Chondrocyte (in vitro differentiated cells): ENCODE measurements at regions not wholly inside any gene's neighbourhood (a gene's known extent, or its start where the extent isn't known, plus 50 kb on each side); places are given as distances from the start of the nearest gene placed in this dataset.

Source experiments
- DNase-seq: peaks from one replicate; pipeline ENCODE4 v3.0.0; 2021; ENCODE audit warnings: mixed read lengths, low spot score
- H3K27ac Mint-ChIP-seq: one replicate; pipeline ENCODE4 v1.8.0; 2021; ENCODE audit warnings: mild to moderate bottlenecking, moderate library complexity, mixed read lengths; ENCODE audit not compliant: unreplicated experiment
- H3K27me3 Mint-ChIP-seq: 2 replicates; pipeline ENCODE4 v1.8.0; 2021; ENCODE audit warnings: low read depth, mixed read lengths
- H3K36me3 Mint-ChIP-seq: 2 replicates; pipeline ENCODE4 v1.8.0; 2021; ENCODE audit warnings: low read depth, mixed read lengths
- H3K4me1 Mint-ChIP-seq: 2 replicates; pipeline ENCODE4 v1.8.0; 2021; ENCODE audit warnings: low read depth, mild to moderate bottlenecking, mixed read lengths
- H3K4me3 Mint-ChIP-seq: one replicate; pipeline ENCODE4 v1.8.0; 2021; ENCODE audit warnings: mild to moderate bottlenecking, moderate library complexity, mixed read lengths; ENCODE audit not compliant: unreplicated experiment
- H3K9me3 Mint-ChIP-seq: 2 replicates; pipeline ENCODE4 v1.8.0; 2021; ENCODE audit warnings: low read depth, mixed read lengths
- CTCF ChIP-seq: fragments of 200-600 bp; sonication (generic); IDR thresholded peaks from 2 replicates; pipeline ENCODE4 v1.5.0; 2021; ENCODE audit warnings: antibody characterized with exemption, mild to moderate bottlenecking, moderate library complexity

DNA sequence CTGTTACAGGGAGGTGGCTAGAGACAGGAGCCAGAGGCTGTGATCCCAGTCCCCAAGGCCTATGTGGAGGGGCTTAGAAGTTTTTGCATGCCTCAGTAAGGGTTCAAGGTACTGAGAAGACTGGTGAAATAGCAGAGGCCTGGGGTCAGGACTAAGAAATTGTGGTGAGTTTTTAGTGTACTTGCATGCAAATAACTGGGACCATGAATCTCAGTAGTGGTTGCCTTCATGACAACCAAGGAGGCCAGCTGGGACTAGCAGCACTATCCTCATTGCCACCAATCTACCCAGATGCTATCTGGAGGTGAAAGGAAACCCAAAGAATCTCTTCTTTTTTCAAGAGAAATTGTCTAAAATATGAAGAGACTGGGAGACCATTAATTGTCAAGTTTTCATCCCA, 395.1 kb downstream of the CETN3 start:
- no peaks in the 10 kb centered on the region for H3K9me3 Mint-ChIP-seq
- H3K27ac Mint-ChIP-seq, result peak overlapping the region; percentile 38
- DNase-seq, result no peak
- H3K4me1 Mint-ChIP-seq, result peaks cover 49% of the 10 kb centered on the region
- no peaks in the 10 kb centered on the region for H3K36me3 Mint-ChIP-seq
- H3K27me3 Mint-ChIP-seq, result no peaks in the 10 kb centered on the region
- H3K4me3 Mint-ChIP-seq, result no peak overlapping the region
- no peak for TF ChIP-seq CTCF

GRCh38 chr5:90000351-90000750, 409.2 kb downstream of the CETN3 start:
- Mint-ChIP-seq H3K36me3 (peaks cover 3% of the 10 kb centered on the region), H3K27me3 (no peaks in the 10 kb centered on the region), H3K27ac (no peak overlapping the region), H3K4me3 (no peak overlapping the region), H3K4me1 (peaks cover 7% of the 10 kb centered on the region), H3K9me3 (peaks cover 29% of the 10 kb centered on the region)
- no peak for TF ChIP-seq CTCF
- no peak for DNase-seq

- Mint-ChIP-seq H3K27ac (no peak overlapping the region), H3K36me3 (peaks cover 3% of the 10 kb centered on the region), H3K4me3 (no peak overlapping the region), H3K9me3 (peaks cover 19% of the 10 kb centered on the region), H3K4me1 (peaks cover 15% of the 10 kb centered on the region), H3K27me3 (no peaks in the 10 kb centered on the region)
- DNase-seq, result no peak
- no peak for TF ChIP-seq CTCF
Observed at GRCh38 chr5:89998519-89999305, 410.8 kb downstream of the CETN3 start.

DNA sequence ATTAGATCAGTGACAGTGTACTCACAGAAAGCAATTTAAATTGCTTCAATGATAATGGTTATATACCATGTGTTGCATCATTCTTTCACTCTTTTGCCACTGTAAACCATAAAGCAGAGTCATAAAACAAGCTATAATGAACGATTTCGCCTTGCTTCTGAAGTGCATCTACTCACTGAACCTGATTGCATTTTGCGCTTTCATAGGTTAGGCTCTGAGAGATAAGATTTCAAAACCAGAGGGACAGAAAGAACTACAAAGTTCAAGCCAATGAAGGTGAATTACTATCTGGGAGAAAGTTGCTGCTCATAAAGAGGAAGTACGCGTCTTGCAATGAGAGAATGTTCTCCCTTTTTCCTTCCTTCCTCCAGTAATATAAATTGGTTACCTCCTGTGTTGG, 412.7 kb downstream of the CETN3 start:
- Mint-ChIP-seq H3K4me3 (no peak overlapping the region), H3K36me3 (peaks cover 3% of the 10 kb centered on the region), H3K9me3 (peaks cover 7% of the 10 kb centered on the region), H3K27me3 (no peaks in the 10 kb centered on the region), H3K27ac (no peak overlapping the region), H3K4me1 (peaks cover 15% of the 10 kb centered on the region)
- no peak for TF ChIP-seq CTCF
- no peak for DNase-seq

GRCh38 chr5:89996335-89996734, 413.2 kb downstream of the CETN3 start:
- peaks cover 4% of the 10 kb centered on the region for H3K9me3 Mint-ChIP-seq
- H3K4me3 Mint-ChIP-seq, result no peak overlapping the region
- DNase-seq, result no peak
- H3K27me3 Mint-ChIP-seq, result no peaks in the 10 kb centered on the region
- H3K36me3 Mint-ChIP-seq, result no peaks in the 10 kb centered on the region
- peaks cover 15% of the 10 kb centered on the region for H3K4me1 Mint-ChIP-seq
- no peak for TF ChIP-seq CTCF
- H3K27ac Mint-ChIP-seq, result no peak overlapping the region
